HT-29 (cell line): ENCODE measurements at regions not wholly inside any gene's neighbourhood (a gene's known extent, or its start where the extent isn't known, plus 50 kb on each side); places are given as distances from the start of the nearest gene placed in this dataset.
"Not testable (repeated sequence)": the region's sequence is repeated elsewhere in the genome, so short reads cannot be mapped to it uniquely, and the experiment has no call there.

Experiments used
- DNase-seq: peaks from one replicate; pipeline ENCODE4 v3.0.0-alpha.2; 2015; ENCODE audit warnings: low spot score

DNA sequence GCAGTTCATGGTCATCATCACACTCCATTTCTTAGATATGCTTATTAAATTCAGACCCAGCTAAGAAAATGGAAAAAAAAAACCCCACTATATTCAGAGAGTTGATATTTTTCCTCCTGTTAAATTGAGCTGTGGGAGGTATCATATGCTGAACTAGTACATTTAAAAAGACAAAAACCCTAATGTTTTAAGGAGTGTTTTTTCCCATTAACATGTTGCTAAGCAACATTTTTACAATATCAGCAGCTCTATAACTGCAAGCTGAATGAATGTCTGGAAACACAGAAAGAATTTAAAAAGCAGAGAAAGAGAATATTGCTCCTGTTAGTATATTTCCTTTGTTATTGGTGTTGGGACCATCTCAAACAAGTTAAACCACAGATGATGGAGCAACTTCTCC, 265.8 kb upstream of the GRIA1 start:
- DNase-seq: no peak

DNA sequence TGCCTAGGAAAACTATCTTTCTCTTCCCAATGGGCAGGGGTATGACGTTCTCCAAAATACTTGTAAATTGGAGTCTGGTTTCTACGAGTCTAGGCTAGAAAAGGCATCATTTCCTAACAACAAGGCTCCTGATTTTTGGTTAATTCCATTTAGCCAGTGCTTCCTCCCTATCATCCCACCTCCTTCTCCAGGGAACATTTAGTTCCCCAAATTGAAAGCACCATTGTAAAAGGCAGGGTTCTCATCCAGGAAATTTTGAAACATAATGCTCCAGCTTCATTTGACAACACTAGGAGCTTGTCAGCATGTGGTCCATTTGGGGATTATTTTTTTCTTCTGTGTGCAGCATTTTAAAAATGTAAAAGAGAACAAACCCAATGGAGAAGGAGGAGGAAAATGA, 256.5 kb upstream of the GRIA1 start:
- DNase-seq: no peak

DNA sequence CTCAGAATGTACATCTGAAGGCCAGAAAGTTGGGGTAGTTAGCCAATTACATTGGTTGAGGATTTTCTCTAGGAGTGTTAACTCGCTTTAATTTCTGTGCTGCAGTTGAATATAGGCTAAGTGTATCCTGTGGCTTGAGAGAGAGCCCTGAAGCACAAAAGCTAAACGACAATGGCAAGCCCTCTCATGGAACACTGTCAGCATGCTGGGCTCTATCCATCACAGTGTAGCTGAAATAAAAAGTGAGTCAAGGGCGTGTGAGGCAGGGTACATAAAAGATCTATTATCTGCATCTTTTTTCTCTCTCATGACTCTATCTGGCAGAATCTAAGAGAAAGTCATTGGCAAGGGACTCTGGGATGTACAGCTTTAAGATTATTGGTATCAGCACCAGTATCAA, 254.2 kb upstream of the GRIA1 start:
- no peak for DNase-seq

DNA sequence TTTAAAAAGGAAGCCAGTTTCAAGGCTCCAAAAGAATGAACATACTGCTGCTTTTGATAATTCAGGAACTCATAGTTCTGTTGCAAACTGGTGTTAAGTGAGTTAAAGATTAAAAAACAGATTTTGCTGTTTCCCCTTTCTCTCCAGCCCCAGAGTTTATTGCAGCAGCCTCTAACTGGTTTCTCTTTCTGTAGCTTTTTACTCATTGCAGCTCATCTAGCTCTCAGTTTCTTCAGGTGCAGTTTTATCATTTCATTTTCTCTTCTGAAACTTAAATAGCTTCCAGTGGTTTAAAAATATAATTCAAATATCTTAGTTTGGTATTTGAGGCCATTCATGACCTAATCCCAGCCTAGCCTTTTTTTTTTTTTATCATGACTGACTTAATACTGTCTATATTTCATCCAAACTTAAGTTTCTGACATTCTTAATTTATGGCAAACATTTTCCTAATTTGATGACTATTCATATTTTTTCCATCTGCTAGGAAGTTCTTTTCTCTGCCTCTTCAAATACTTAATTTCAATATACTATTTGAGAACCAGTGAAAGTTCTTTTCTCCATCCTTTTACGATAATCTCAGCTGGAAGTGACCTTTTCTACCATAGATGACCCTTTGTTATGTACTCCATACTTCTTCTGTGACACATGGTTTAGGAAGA, 252.7 kb upstream of the GRIA1 start:
- DNase-seq: no peak

DNA sequence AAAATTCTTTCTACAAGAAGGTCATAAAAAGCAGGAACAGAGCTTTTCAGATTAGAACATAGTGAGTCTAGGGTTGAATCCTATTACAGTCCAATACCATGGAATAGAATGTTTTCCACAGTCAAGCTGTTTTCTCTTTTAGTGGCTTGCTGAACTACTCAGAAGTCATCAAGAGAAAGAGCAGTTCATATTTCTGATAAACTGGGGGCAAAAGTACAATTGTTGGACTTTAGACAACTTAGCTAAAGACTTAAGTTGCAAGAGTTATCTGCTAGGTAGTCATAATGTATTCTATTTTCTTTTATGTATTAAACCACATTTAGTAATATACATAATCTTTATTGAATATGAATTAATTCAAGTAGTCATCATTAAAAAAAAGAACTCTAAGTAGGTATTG, 233.1 kb upstream of the GRIA1 start:
- DNase-seq: no peak

DNA sequence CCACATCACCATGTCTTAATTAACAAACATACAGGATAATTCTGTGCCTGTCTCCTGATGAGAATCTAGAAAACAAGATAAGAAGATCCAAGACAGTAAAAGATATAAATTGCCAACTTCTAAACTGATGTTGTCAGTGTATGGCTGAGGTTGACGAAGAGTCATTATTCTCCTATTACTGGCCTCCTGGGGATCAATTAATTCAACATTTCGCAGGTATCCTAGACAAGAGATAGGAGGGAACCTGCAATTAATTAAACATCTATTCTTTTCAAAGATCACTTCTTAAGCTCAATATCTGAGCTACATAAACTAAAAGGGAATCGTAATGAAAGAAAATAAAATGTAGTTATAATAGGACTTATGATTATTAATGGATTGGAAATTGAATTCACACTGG, 232.0 kb upstream of the GRIA1 start:
- no peak for DNase-seq

DNA sequence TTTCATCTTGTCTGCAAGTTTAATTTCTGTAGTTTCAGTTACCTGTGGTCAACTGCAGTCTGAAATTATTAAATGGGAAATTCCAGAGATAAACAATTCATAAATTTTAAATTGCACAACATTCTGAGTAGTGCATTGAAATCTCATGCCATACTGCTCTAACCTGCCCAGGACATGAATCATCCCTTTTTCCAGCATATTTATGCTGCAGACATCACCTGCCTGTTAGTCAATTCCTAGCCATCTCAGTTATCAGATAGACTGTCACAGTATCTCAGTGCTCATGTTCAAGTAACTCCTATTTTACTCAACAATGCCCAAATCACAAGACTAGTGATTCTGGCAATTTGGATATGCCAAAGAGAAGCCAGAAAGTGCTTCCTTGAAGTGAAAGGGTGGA, 223.0 kb upstream of the GRIA1 start:
- DNase-seq: no peak

DNA sequence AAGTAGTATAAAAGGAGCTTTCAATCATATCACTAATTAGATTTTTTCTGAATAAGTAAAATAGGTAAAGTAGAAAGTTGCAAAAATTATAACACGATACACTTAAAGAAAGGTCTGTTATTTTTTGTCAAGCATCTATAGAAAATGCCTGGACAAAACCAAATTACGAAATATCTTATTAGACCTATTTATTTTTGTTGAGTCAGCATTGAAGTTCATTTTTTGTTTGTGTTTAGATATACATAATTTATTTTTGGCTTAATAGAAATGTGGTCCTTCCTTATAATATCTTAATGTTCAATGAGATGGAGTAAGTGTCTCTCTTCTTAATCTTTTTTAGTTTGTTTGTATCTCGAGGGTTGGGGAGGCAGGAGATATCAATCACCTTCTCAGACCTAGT, 214.8 kb upstream of the GRIA1 start:
- DNase-seq: no peak

DNA sequence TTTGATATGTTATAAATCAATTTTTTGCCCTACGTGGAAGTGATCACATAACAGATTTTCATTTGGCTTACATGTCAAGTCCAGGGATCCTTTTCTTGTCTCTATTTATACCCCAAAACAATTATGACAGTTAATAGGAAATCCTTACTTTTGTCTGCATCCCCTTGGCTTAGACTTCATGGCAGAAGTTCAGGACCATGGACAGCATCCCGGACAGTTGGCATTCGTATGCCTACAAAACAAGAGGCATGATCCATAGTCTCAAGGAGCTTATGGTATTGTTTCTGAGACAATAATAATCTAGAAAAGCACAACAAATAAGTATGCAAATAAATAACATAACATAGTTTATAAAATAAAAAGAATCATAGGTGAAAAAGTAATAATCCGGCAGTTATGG, 214.3 kb upstream of the GRIA1 start:
- DNase-seq: peak; percentile 54

DNA sequence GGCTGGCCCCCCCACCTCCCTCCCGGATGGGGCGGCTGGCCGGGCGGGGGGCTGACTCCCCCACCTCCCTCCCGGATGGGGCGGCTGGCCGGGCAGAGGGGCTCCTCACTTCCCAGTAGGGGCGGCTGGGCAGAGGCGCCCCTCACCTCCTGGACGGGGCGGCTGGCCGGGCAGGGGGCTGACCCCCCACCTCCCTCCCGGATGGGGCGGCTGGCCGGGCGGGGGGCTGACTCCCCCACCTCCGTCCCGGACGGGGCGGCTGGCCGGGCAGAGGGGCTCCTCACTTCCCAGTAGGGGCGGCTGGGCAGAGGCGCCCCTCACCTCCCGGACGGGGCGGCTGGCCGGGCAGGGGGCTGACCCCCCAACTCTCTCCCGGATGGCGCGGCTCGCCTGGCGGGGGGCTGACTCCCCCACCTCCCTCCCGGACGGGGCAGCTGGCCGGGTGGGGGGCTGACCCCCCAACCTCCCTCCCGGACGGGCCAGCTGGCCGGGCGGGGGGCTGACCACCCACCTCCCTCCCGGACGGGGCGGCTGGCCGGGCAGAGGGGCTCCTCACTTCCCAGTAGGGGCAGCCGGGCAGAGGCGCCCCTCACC, 194.1 kb upstream of the GRIA1 start:
- not testable (repeated sequence) for DNase-seq

DNA sequence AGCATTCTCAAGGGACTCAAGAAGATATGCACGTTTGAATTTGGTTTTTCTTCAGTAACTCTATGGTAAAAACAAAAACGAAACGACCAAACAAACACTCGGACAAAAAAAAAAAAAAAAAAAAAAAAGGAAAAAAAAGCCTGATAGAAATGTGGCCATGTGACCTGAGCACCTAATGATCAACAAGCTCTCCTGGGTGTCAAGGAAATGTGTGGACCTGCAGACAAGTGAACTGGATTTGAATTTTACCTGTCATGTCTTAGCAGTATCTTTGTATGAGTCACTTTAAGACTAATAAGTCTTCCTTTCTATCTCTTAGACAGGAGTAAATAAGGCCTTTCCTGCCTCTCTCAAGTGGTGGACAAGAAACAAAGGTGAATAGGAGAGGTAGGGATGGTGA, 190.6 kb upstream of the GRIA1 start:
- no peak for DNase-seq

DNA sequence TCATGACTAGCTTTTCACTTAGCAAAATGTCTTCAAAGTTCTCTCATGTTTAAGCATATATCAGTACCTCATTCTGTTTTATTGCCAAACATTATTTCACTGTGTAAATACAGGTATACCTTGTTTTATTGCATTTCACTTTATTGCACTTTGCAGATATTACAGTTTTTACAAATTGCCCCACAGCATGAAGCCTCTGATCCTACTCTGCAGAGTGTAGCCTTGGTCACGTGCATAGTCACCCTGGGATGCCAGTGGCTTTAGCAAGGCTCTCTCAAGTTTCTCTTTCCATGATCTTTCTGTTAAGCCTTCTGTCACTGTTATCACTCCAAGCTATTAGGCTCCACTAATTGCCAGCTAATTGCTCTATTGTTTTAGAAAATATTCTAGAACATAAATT, 182.2 kb upstream of the GRIA1 start:
- DNase-seq: no peak

DNA sequence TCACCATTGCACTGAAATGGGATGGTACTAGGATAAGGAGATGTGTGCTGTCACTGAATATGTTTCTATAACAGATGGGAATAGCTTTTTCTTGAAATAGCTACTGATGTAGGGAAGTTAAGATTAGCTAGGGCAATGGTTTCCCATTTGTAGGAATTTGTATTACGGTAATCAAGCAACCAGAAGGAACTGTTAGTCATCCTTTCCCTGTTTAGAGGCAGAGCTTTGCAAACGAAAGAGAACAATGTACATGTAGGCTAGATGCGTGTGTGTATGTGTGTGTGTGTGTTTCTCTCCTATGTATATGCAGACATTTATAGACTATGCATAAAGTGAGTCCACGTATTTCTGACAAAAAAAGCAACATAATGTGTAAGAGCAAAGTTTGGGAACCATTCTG, 171.9 kb upstream of the GRIA1 start:
- DNase-seq: no peak

DNA sequence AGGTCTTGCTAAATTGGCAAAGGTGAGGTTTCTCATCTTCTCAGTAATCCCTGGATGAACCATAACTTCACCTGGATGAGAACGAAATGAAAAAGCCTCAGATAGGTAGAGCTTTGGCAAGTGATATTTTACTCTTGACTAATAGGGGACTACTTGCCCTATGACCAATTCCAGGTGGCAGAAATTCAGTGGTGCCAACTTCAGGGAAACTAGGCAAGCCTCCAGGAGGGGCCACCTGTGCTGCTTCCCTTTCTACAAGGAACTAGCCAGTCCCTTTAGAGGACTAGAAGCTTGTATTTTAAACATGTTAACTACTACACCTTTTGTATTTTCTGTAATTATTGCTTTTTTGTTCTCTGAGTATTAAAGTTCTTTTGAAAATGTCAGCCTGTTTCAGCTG, 169.0 kb upstream of the GRIA1 start:
- no peak for DNase-seq

DNA sequence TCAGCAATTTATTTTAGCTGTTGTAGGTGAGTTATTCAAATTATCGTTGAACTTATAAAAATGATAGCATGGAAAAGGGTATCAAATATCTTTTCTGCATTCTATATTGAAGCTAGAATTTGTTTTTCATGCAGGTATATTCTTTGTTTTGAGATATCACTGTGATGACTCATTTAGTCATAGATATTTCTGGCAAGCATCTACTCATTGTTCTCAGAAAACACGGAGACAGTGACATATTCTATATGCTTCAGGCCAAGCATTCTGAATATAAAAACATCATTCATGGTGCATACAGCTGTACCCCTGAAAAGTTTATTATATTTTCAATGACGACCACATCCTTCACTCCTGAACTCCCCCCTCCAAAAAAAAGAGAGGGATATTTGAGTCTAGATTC, 150.3 kb upstream of the GRIA1 start:
- no peak for DNase-seq

DNA sequence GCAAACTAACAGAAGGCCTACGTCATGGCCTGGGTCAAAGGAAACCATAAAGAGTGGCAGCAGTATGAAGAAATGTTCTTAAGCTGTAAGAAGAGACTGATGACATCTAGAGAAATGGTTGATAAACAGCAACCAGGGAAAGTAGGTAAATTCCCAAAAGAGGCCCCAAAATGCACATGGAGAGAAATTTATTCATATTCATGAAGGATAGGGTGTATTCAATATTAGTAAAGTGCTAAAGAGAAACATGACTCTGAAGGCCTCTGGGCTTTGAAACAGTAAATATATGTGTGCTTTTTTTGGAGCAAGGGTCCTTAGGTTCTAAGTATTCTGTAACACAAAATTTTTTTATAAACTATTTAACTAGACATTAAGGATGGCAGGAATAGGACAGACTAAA, 149.7 kb upstream of the GRIA1 start:
- no peak for DNase-seq

DNA sequence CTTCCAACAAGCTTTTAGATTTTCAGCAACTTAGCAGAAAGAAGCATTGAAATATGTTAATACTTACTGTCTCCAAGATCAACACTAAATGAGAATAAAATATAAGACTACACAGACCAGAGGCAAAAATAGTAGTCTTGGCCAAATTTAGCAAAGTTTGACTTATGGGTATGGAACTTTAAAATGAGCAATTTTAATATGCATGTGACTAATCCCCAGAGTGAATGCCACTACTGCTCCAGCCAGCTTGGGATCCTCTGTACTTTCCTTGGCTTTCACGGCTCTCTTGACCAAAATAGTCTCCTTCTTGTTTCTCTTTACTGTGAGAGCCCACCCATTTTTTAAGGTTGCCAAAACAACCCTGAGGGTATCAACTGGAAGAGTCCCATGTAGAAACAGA, 148.0 kb upstream of the GRIA1 start:
- no peak for DNase-seq

DNA sequence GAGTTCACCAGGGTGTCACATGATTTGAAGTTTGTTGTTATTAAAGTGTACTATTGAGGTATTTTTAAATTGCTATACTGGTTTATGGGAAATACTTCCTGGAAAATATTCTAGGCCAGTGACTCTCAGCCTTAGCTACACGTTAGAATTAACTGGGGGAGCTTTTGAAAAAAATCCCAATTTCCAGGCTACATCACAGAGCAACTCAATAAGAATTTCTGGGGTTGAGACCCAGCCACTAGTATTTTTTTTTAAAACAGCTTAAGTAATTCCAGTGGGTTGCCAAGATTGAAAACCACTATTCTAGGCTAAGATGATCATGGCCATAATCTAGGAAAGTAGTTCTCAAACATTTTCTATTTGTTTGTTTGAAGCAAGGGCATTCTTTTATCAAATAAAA, 142.9 kb upstream of the GRIA1 start:
- no peak for DNase-seq

DNA sequence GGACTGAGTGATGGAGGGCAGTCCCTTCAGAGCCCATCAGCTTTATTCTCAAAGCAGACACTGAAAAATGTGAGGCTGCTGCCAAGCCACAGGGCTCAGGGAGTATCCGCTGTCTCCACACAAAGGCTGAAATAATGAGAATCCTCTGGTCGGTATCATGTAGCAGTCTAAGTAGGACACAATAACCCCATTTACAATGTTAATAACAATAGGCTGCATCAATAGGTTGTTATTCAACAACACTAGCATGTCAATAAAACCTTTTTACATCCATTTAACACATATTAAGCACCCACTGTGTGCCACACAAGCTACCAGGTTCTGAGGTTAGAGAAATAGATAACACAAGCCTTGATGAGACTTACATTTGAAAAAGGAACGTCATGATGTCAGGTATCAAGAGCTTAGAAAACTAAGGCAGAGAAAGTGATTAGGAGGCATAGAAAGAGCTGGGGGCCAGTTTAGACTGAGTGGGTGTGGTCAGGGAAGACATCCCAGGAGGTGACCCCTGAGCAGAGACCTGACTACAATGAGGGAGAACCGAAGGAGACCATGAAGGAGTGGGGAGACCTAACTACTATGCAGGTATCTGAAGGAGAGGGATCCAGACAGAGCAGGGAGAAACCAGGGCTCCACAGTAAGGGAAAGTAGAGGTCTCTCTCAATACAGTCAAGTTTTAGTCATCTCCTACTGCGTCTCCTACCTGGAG, 140.1 kb upstream of the GRIA1 start:
- no peak for DNase-seq

DNA sequence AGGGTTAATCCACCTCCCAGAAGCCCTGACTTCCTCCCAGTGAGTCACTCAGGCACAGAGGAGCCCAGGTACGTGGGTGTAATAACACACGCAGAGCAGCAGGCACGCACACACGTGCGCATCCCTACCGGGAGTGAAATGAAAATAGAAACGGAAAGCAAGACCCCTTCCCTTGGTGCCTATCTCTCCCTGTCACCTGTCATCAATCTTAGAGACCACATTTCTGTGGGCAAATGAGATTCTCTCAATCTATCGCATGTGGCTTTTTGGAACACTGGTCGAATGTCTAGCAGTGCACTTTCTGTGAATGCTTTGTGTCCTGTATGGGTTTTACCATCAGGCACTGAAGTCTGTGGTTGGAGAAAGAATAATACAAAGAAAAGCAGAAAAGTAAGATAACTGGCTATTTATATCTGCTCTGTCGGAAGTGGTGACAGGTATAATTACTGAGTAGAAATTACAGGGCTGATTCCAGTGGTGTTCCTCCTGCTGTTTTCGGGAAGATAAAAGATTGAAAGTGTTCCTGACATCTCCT, 137.7 kb upstream of the GRIA1 start:
- DNase-seq: no peak

DNA sequence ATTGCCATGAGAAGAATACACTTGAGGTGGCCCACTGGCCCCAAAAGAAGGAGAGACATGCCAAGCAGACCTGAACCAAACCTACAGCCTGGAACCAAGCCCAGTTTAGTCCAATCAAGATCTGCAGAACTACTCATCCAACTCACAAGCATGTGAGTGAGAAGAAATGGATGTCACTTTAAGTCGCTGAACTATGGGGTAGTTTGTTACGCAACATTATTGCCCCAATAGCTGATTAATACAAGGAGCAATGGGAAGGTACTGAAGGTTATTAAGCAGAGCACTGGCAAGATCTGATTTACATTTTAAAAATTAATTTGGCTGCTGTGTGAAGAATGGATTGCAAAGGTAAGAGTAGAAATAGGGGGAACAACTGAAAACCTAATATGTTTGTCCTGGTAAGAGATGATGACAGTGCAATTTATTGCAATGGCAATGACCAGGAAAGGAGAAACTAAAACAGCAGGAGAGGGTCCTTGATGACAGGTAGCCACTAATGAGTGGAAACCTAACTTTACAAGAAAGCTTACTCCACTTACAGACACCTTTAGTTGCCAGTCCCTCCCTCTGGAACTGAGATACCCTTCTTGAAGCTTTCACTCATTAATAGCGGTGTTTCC, 132.9 kb upstream of the GRIA1 start:
- DNase-seq: no peak

DNA sequence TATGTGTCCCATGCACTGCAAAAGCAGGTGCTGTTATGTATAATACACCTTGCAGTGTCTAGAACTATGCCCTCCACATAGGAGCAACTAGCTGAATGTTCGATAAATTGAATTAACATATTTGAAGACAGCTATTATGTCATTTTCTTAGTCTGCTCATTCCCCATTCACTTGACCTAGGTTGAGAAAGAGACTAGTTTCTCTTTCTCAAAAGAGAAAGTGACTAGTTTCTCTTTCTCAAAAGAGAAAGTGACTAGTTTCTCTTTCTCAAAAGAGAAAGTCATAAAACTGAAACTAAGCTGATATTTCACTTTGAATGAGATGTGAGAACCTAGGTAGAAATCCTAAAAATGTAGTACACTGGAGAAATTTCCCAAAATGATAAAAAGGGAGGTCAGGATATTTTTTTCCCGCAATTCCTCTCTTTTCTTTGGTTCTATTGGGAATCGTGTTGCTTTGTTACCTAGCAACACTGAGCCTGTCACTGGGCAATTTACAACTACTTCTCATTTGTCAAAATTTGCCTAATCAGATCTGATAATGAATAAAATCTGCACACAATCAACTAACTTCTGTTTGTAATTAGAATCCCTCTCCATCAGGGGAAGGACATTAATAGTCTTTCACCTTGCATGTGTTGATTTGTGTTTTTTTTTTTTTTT, 132.0 kb upstream of the GRIA1 start:
- DNase-seq: no peak
